Epithelial cell of prostate (primary cell): ENCODE measurements at regions not wholly inside any gene's neighbourhood (a gene's known extent, or its start where the extent isn't known, plus 50 kb on each side); places are given as distances from the start of the nearest gene placed in this dataset.

Experiments
- DNase-seq: peaks from one replicate; pipeline ENCODE4 v3.0.0-alpha.2; 2011; ENCODE audit warnings: low read depth, low spot score
- H3K27ac ChIP-seq: fragments of 450-650 bp; 2 replicates; pipeline ENCODE4 v1.5.1; 2017; ENCODE audit warnings: mild to moderate bottlenecking

DNA sequence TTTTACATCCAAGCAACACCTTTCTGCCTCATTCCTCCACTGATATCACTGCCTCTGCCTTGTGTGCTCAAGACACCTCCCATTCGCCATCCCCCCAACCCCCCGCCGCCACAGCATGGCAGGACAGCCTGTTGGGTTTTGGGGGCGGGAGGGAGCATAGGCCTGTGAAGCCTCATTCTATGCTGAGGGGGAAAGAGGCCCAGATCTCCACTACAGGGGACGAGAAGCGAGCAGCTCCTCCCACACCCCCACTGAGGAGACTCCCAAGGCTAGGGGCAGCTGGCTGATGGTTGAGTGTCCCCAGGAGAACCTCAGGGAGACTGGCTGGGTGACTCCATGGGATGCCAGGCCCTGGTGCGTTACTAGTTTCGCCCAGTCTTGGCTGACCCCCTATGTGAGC is 214.3 kb upstream of the SIX2 start:
- no peak for DNase-seq
- H3K27ac ChIP-seq, result no peak overlapping the region

DNA sequence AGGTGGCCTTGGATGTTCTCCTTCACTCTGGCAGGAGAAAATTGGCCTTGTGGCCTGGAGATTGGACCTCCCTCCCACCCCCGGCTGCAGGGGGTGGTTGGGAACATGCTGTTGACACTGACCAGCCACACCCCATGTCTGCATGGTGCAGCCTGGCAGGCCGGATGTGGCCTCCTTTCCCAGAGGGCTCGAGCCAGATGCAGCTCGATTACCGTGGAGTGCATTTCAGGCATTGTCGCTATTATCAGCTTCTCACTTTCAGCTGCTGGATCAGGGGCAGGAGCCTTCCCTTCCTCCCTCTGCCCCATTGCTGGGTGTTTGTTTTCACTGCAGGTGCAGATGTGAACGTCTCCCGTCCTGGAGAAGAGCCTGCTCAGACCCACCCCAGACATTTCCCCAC is 211.0 kb upstream of the SIX2 start:
- no peak for DNase-seq
- no peak overlapping the region for H3K27ac ChIP-seq

DNA sequence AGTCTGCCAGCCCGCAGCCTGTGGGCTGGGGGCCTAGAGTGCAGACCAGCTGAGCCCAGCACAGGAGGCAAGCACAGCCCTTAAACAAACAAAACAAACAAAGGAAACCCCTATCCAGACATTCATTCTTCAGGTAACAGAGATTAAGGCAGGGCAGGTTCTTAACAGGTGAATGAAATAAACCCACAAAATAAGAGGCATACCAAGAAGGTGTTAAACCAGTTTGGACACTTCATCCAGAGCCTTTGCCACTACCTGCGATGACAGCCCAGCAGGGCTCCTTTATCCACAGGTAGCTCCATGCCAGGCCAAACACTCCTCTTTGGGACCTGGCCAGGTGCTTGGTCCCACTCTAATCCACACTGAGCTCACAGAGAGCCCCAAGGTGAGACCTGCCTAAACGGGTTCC is 209.7 kb upstream of the SIX2 start:
- no peak overlapping the region for H3K27ac ChIP-seq
- DNase-seq, result peak; percentile 24

DNA sequence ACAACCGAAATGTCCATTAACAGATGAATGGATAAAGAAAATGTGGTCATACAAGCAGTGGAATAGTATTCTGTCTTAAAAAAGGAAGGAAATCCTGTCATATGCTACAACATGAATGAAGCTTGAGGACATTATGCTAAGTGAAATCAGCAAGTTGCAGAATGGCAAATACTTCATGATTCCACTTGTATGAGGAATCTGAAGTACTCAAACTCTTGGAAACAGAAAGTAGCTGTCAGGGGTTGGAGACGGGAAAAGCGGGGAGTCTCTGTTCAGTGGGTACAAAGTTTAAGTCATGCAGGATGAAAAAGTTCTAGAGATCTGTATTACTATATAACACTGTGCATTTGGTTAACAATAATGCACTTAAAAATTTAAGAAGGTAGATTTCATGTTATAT is 209.0 kb upstream of the SIX2 start:
- DNase-seq, result no peak
- H3K27ac ChIP-seq, result no peak overlapping the region

DNA sequence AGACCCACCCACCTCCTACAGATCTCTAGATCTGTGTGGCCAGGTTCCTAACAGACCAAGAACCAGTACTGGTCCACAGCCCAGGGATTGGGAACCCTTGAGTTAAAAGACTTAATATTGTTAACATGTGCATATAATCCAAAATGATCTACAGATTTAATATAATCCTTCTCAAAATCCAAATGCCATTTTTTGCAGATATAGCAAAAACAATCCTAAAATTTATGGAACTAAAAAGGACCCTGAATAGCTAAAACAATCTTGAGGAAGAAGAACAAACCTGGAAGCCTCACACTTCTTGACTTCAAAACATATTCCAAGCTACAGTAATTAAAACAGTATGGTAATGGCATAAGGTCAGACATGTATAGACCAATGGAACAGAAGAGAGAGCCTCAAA is 206.9 kb upstream of the SIX2 start:
- DNase-seq, result no peak
- H3K27ac ChIP-seq, result no peak overlapping the region

DNA sequence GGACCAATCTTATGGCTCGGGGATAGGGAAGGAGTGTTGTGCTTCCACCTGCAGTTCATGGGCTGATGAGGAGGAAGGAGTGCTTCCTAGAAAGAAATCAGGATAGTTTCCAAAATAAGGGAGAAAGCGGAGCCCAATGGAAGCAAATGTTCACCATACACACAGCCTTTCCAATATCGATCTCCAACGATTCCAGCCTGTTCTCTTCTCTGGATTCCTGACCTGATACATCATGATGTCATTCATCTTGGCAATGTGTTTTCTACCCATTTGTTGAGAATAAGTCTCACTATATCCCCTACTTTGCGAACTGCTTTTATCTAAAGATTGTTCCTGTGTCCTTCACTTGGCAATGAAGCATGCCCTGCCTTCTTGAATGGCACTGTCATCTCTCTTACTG is 205.3 kb upstream of the SIX2 start:
- H3K27ac ChIP-seq, result no peak overlapping the region
- DNase-seq, result no peak

DNA sequence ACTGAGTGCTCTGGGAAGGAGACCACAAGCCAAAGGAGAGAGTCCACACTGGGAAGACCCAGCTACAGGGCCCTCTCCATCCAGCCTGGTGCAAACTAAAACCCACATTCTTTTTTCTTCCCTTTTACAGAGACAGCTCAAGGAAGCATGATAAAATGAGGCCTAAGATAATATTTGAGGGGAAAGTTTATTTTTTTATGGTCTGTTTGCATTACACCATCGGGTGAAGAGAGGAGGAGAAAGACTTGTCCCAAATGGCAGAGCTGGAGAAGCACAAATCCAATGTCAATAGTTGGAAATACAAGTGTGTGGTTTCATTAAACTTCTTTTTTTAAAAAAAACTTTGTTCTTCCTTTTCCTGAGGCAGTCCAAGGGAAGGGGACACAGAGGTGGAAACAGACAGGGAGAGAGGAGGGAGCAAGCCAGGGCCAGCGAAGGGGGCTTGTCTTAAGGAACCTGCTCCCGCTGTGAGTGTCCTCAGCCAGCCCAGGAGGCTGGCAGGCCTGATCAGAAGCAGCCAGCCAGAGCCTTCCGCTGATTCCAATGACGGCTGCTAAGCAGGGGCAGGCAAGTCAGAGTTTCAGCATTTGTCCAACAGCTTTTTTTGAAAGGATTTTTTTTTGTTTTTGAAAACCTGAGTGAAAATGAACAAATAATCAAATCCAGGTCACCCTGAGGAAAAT is 203.8 kb upstream of the SIX2 start:
- no peak for DNase-seq
- H3K27ac ChIP-seq, result no peak overlapping the region

DNA sequence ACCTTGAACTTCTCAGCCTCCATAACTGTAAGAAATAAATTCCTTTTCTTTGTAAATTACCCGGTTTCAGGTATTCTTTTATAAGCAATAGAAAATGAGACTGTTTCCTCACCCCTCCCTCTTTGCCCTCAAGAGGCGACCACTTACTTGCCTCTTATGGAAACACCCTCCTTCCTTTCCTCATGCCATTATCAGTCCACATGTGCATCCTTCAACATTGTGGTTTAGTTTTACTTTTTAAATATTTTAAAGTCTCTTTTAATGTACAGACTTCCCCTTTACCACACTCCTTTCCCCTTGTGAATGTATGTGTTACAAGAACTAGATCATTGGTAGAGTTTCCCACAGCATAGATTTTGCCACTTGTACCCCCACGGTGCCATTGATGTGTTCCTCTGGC is 202.4 kb upstream of the SIX2 start:
- H3K27ac ChIP-seq, result no peak overlapping the region
- DNase-seq, result no peak

DNA sequence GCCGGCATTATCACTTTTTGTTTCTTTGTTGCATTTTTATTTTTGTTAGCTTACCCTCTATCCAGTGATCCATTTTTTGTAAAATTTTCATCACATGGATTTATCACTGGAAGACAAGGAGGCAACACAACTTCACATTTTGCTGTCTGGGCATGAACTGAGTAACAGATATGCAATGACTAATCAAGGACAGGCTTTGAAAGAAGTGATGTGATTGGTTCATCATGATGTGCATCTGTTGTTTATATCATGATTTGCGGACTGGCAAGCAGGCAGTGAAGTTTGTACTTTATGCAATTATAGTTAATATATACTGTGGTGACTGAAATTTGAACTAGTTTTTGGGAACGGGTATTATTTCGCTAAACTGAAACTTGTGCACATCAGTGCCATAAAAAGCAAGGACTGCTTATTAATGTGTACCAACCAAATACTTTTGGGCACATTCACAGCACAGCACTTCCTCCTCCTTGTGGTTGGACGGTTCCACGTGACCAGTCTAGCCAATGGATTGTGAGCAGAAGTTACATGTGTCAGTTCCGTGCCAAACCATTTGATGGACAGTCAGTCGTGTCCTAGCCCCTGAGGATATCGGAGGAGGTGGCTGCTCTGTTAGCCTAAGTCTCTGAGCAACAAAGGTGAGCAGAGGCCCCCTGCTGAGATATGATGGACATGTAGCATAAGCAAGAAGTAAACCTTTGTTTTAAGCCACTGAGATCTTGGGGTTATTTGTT is 201.4 kb upstream of the SIX2 start:
- H3K27ac ChIP-seq, result no peak overlapping the region
- DNase-seq, result no peak

DNA sequence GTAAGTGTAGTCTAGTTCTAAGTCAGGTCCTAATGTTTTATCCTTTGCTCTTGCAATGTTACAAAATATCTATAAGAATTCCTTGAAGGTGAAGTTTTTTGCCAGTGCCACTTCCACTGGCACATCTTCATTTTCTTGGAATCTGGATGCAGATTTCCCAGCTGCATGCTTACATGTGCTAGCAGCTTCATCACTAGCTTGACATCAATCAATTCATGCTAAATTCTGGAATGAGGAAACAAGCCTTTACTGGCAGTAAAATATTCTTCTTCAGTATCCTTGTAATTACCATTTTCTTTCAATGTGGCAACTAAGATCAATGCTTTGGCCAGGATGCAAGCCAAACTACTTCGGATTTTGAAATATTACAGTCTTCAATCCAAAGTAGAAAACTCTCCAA is 200.6 kb upstream of the SIX2 start:
- H3K27ac ChIP-seq, result no peak overlapping the region
- DNase-seq, result no peak

DNA sequence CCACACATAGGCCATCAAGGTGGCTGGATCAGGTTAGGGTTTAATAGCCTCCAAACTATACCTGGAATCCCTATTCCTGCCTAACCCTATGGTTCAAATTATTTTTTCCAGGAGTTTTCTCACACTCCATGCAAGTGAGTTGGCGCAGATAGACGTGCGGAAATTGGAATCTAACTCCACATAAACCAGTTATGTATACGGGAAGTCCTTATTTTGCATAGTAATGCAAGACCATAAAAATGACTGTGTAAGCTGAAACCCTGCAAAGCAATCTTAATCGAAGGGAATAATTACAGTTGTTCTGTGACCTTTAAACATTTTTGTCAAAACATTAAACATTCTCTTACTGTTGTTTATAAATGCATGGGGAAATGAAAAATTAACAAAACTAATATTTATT is 200.1 kb upstream of the SIX2 start:
- no peak overlapping the region for H3K27ac ChIP-seq
- DNase-seq, result no peak

DNA sequence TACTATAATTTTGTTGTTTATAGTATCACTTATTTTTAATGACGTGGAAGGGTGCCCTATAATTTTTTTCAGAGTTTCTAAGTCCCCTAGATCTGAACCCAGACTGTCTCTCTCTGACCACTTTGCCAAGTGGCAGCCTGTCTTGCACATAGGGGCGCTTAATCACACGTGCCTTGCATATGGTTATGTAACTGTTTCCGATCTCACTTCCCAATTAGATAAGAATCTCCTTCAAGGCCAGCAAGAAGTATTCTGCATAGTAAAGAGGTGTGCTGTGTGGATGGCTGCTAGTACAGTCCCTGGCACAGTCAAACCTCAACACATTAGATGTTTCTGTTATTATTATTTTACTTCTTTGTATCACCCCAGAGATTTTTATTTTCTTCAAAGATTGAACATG is 197.8 kb upstream of the SIX2 start:
- no peak for DNase-seq
- no peak overlapping the region for H3K27ac ChIP-seq

DNA sequence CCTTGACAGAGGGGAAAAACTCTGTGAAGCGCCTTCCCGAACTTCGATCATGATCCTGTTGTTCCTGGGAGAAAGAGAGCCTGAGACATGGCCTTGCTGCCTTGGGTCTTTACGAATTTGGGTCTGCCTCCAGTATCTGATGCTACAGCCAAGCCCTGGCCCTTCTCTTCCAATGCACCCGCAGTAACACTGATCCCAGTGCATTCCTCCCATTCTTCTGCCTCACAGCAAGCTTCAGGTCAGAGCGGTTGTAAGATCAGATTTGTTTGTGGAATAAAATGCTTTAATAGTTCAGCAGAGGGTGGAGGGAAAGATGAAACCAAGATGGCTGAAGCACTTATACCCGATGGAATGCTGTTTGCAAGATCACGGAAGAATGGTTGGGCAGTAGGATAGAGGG is 196.7 kb upstream of the SIX2 start:
- no peak for DNase-seq
- no peak overlapping the region for H3K27ac ChIP-seq

DNA sequence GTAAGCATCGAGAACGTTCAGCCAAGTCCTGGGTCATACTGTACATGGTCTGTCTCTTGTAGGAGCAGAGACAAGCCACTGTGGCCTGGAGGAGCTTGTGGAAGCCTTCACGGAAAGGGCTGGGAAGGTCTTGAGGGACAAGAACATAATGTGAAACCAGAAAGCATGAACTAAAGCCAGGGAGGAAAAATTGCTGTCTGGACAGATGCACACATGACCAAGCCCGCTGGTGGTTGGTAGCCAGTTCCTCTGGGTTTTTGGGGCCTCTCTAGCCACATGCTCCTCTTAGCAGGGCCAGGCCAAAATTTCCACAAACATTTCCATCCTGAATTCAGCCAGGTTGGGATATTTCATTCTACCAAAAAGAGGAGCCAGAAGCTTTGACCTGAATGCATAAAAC is 196.2 kb upstream of the SIX2 start:
- no peak overlapping the region for H3K27ac ChIP-seq
- DNase-seq, result no peak

DNA sequence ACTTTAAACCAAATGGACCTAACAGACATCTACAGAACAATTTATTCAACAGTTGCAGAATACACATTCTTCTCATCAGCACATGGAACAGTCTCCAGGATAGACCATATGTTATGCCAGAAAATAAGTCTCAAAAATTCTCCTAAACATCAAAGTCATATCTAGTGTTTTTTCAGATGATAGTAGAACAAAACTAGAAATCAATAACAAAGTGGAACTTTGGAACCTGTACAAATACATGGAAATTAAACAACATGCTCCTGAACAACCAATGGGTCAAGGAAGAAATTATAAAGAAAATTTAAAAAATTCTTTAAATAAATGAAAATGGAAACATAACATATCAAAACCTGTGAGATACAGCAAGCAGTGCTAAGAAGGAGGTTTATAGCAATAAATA is 194.1 kb upstream of the SIX2 start:
- DNase-seq, result no peak
- H3K27ac ChIP-seq, result no peak overlapping the region

DNA sequence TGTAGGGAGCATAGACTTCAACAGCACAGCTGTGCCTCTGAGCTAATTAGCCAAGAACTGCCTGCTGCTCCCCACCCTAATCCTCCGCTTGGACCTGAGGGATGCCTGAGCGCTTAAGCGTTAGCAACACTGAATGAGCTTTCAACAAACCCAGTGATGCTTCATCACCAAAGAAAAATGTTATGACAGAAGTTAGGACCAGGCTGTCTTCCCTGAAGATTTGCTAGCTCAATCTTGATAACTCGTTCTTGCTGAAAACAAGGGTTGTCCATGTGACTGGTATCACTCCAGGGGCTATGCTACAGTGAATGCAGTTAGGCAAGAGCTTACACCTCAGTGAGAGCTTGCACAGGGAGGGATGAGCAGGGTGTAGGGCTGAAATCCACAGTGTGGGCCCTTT is 190.7 kb upstream of the SIX2 start:
- no peak for DNase-seq
- no peak overlapping the region for H3K27ac ChIP-seq

DNA sequence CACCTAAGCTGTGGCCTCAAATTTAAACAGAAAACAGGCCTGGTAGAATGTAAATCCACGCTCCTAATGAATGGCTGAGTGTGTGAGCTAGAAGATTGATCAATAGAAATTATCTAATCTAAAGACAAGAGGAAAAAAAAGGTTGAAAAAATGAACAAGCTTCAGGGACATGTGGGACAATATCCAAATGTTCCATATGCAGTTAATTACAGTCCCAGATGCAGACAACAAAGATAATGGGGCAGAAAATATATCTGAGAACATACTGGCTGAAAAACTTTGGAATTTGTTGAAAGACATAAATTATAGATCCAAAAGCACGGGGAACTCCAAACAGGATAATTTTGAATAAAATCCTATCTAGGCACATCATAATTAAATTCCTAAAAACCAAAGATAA is 186.7 kb upstream of the SIX2 start:
- no peak overlapping the region for H3K27ac ChIP-seq

DNA sequence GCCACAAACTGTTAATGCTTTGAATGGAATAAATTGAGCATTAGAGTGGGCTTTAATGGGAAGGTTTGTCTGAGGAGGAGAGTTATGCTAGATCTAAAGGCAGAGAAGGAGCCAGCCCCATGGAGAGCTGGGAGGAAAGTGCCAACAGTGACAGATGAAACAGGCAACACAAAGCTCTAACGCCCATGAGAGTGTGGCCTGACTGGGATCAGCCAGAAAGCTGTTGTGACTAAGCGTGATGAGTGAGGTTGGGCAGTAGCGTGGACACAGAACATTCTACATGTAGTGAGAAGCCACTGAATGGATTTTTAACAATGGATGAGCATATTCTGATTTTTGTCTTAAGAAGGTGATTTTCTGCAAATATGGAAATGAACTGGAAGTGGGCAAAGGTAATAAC is 185.3 kb upstream of the SIX2 start:
- H3K27ac ChIP-seq, result no peak overlapping the region
- DNase-seq, result no peak

More for the DNA sequence above, 186.7 kb upstream of the SIX2 start:
- DNase-seq, result no peak

DNA sequence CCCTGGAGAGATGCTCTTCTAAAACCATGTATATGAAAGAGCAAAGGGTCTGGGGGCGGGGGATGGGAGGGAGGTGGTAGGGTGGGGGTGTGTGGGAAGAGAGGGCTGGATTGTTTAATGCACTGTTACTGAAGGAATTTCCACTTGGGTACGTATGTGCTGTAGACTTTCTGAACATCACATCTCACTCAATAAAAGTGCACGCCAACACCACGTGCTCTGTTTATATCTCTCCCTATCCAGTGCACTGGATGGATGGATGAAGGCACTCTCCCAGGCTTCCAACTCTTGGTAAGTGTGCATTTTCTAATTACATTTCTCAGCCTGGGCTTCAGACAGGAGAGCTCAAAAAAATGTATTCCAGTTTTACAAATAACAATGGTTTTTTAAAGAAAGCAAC is 184.3 kb upstream of the SIX2 start:
- no peak for DNase-seq
- H3K27ac ChIP-seq, result no peak overlapping the region

DNA sequence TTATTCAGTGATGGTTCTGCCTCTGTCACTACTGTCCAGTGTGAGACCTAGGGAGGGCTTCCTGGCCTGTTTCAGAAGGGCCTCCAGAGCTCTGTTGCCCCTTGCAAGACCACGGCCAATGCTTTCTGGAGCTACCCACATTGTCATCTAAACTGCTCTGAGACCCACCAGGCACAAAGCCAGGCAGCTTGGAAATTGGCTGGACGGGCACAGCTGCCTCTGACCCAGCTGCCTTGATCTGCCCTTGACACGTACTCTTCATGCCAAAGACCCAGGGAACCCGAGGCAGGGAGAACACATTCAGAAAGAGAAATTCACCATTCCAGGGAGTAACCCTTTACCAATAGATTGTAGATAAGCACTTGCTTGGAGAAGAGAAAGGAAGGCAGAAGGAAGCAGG is 183.7 kb upstream of the SIX2 start:
- H3K27ac ChIP-seq, result no peak overlapping the region
- DNase-seq, result no peak

DNA sequence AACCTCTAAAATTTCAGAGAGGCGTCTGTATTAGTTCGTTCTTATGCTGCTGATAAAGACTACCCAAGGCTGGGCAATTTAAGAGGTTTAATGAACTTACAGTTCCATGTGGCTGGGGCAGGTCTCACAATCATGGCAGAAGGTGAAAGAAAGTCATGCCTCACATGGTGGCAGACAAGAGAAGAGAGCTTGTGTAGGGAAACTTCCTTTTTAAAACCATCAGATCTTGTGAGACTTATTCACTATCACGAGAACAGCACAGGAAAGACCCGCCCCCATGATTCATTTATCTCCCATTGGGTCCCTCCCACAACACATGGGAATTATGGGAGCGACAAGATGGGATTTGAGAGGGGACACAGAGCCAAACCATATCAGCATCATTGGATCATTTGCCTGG is 183.2 kb upstream of the SIX2 start:
- no peak for DNase-seq
- H3K27ac ChIP-seq, result no peak overlapping the region

DNA sequence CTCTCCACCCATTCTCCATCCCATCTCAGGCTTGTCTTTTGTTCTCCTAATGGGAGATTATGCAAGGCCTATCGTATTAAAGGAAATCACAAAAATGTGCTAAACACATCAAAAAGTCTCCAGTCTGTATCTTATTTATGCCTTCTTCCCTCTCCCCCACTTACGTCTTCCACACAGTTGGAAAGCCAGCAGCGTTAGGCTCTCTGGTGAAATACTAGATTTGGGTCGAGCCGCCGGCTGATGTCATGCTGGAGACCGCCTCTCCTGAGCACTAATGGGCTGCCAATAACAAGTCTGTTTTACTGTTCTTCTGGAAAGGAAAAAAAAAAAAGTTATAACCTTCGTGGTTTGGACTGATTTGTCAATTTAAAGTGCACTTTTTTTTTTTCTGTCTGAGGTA is 182.7 kb upstream of the SIX2 start:
- H3K27ac ChIP-seq, result no peak overlapping the region
- DNase-seq, result no peak
